Sigmoid colon (tissue), 6 donors: ENCODE measurements at regions not wholly inside any gene's neighbourhood (a gene's known extent, or its start where the extent isn't known, plus 50 kb on each side); places are given as distances from the start of the nearest gene placed in this dataset.

Experiments
- DNase-seq: peaks from one replicate; pipeline ENCODE4 v3.0.0-alpha.2; 2019
- H3K27ac ChIP-seq, 4 donors: fragments of 200-600 bp; sonication (generic); one replicate each; pipeline ENCODE4 v1.5.1; 2016 to 2019; ENCODE audit warnings: mild to moderate bottlenecking in 1 of 4
- H3K27me3 ChIP-seq, 3 donors: fragments of 200-600 bp; sonication (generic); one replicate each; pipeline ENCODE4 v1.5.1; 2019; ENCODE audit warnings: mild to moderate bottlenecking in 1 of 3
- H3K36me3 ChIP-seq, 4 donors: fragments of 200-600 bp; sonication (generic); one replicate each; pipeline ENCODE4 v1.5.1; 2016 to 2019
- H3K4me1 ChIP-seq, 4 donors: fragments of 200-600 bp; sonication (generic); one replicate each; pipeline ENCODE4 v1.5.1; 2017 to 2019
- H3K4me3 ChIP-seq, 4 donors: fragments of 200-600 bp; sonication (generic); one replicate each; pipeline ENCODE4 v1.5.1; 2017 to 2019; ENCODE audit warnings: mild to moderate bottlenecking in 2 of 4, moderate library complexity in 1 of 4
- H3K9me3 ChIP-seq, 4 donors: fragments of 200-600 bp in 3 of 4; sonication (generic) in 3 of 4; one replicate each; pipeline versions ENCODE4 v1.5.1 to v1.6.1; 2013 to 2019
- CTCF ChIP-seq, 4 experiments: fragments of 450-650 bp in 3 of 4; fragments of 200-600 bp in 1 of 4; IDR thresholded peaks; one replicate each; pipeline ENCODE4 v1.5.1; 2016 to 2019; ENCODE audit warnings: antibody characterized with exemption in 4 of 4, mild to moderate bottlenecking in 3 of 4, moderate library complexity in 2 of 4
- EP300 ChIP-seq, 4 donors: sonication (generic); formaldehyde crosslinking; IDR thresholded peaks; one replicate each; pipeline ENCODE4 v1.6.1; 2017; ENCODE audit warnings: antibody characterized with exemption in 4 of 4
- POLR2A ChIP-seq, 2 donors: fragments of 450-650 bp; IDR thresholded peaks; one replicate each; pipeline ENCODE4 v1.6.1; 2016; ENCODE audit warnings: antibody characterized with exemption in 2 of 2, mild to moderate bottlenecking in 2 of 2, moderate library complexity in 2 of 2
- POLR2AphosphoS5 ChIP-seq, 4 donors: sonication (generic); formaldehyde crosslinking; IDR thresholded peaks; one replicate each; pipeline ENCODE4 v1.6.1; 2017; ENCODE audit warnings: antibody characterized with exemption in 4 of 4
- WGBS, 2 donors: extraction: QIAGEN DNeasy Blood & Tissue Kit; methylation state at CpG; one replicate each; pipeline ENCODE4 v1.1.7; 2013; 5-methylcytosine and 5-hydroxymethylcytosine counted together
- intact Hi-C: fragments of 100-400 bp; cut with DNase I; formaldehyde crosslinking; loops from one replicate; pipeline ENCODE4 v1.15.1; 2023
- donor health status: healthy with polysubstance abuse.
- donor health status: healthy.

DNA sequence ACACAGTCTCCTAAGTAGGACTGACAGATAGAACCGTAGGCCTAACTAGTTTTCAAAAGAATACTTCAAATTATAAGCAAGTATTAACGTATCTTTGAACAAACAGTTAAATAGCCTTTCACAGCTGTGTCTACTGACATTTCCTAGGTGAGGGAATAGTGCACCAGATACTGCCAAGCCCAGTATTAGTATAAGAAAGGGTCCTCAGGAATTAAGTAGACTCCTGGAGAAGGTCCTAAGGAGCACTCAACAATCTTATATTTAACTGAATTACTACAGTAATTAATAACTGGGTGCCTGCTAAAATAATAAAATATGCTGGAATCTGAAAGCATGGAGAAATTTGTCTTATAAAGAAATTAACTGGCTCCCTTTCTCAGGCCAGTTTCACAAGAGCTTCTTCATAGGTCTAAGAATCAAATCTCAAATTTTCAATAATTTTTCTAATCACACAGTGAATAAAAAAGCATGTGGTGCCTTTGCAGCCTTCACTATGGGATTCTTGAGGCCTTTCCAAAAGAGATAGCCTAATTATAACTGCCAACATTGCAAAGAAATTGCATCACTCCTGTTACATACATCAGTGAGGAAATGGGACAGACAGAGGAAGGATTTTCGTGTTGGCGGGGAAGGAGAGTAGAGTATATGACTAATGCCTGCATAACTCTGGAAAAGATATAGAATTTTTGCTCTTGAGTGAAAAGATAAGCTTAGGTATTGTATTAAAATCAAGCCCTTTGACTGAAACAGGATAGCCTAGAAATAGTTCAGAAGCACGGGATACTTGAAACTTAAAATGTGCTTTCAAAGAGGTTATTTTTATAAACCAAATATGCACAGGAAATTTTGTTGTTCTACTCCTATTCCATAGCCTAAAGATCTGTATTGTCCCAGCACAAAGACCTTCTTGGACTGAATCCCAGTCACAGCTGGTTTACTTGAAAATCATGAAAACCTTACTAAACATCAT is 228.6 kb upstream of the STK17B start:
- Histone ChIP-seq H3K4me1 (peaks cover 0 to 16% (median 6%) of the 10 kb centered on the region in 4 donors), H3K9me3 (no peaks in the 10 kb centered on the region), H3K27me3 (no peaks in the 10 kb centered on the region), H3K27ac (peak overlapping the region in 1 of 4 donors; percentile 2), H3K36me3 (no peaks in the 10 kb centered on the region), H3K4me3 (no peak overlapping the region)
- 71 to 75% methylated on average over 5 of the region's 5 CpGs for WGBS, 2 donors
- intact Hi-C loops = no loop called here
- TF ChIP-seq EP300 (IDR thresholded peaks at IDR 0.05) (no peak), POLR2AphosphoS5 (IDR thresholded peaks at IDR 0.05) (no peak), CTCF (IDR thresholded peaks at IDR 0.05) (no peak), POLR2A (IDR thresholded peaks at IDR 0.05) (no peak)
- no peak for DNase-seq

GRCh38 chr2:196403471-196403870 is 232.1 kb upstream of the STK17B start:
- Histone ChIP-seq H3K36me3 (no peaks in the 10 kb centered on the region), H3K4me1 (peaks cover 0 to 16% (median 6%) of the 10 kb centered on the region in 4 donors), H3K4me3 (no peak overlapping the region), H3K27me3 (no peaks in the 10 kb centered on the region), H3K27ac (no peak overlapping the region), H3K9me3 (no peaks in the 10 kb centered on the region)
- 24 to 45% methylated on average over 1 of the region's 1 CpG for WGBS, 2 donors
- no peak for DNase-seq
- intact Hi-C loops = no loop called here
- no peak for TF ChIP-seq EP300 (IDR thresholded peaks at IDR 0.05)
- no peak for TF ChIP-seq POLR2A (IDR thresholded peaks at IDR 0.05)
- TF ChIP-seq POLR2AphosphoS5 (IDR thresholded peaks at IDR 0.05) = no peak
- TF ChIP-seq CTCF (IDR thresholded peaks at IDR 0.05) = no peak

- no peaks in the 10 kb centered on the region for H3K9me3 ChIP-seq
- no peak for DNase-seq
- no peak overlapping the region for H3K4me3 ChIP-seq
- intact Hi-C loops = no loop called here
- H3K27me3 ChIP-seq = no peaks in the 10 kb centered on the region
- no peak for TF ChIP-seq EP300 (IDR thresholded peaks at IDR 0.05)
- TF ChIP-seq CTCF (IDR thresholded peaks at IDR 0.05) = no peak
- TF ChIP-seq POLR2A (IDR thresholded peaks at IDR 0.05) = no peak
- no peak for TF ChIP-seq POLR2AphosphoS5 (IDR thresholded peaks at IDR 0.05)
- no peak overlapping the region for H3K27ac ChIP-seq
- H3K36me3 ChIP-seq = no peaks in the 10 kb centered on the region
- peaks cover 0 to 16% (median 6%) of the 10 kb centered on the region in 4 donors for H3K4me1 ChIP-seq
These were observed 232.9 kb upstream of the STK17B start for GRCh38 chr2:196404276-196404675.

DNA sequence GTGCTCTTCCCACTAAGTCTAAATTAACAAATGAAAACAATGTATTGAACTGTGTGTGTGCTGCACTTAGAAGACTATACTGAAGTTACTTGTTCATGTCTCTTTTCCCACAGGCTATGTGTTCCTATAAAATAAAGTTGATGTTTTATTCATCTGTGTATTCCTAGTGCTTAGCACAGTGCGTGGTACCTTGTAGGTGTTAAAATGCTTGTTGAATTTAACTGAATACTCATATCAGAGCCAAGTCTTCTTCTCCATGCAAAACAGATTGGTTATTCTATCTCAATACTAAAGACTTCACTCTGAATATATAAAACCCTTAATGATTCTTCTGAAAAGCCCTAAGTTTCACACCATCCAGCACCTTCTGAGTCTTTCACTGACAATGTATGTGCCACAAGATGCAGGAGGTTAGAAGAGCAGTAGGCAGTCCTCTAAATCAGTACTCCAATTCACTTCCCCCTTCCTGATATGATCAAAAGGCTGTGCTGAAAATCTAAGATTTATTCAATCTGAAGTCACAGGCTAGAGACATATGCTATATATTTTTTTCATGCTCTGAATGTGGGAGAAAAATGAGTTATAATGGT is 231.7 kb upstream of the CCDC150 start:
- H3K9me3 ChIP-seq = no peaks in the 10 kb centered on the region
- H3K27ac ChIP-seq = no peak overlapping the region
- H3K36me3 ChIP-seq = no peaks in the 10 kb centered on the region
- intact Hi-C loops = no loop called here
- H3K4me3 ChIP-seq = no peak overlapping the region
- H3K4me1 ChIP-seq = peaks cover 0 to 10% (median 0%) of the 10 kb centered on the region in 4 donors
- TF ChIP-seq EP300 (IDR thresholded peaks at IDR 0.05) = no peak
- TF ChIP-seq CTCF (IDR thresholded peaks at IDR 0.05) = no peak
- no peak for TF ChIP-seq POLR2AphosphoS5 (IDR thresholded peaks at IDR 0.05)
- TF ChIP-seq POLR2A (IDR thresholded peaks at IDR 0.05) = no peak
- WGBS, 2 donors = 90 to 96% methylated on average over 1 of the region's 1 CpG
- no peaks in the 10 kb centered on the region for H3K27me3 ChIP-seq
- DNase-seq = no peak
